ENCODE measurements at regions not wholly inside any gene's neighbourhood (a gene's known extent, or its start where the extent isn't known, plus 50 kb on each side); places are given as distances from the start of the nearest gene placed in this dataset.
A peak's percentile ranks its signal among the peaks of the same experiment; 100 is the strongest.

DNA sequence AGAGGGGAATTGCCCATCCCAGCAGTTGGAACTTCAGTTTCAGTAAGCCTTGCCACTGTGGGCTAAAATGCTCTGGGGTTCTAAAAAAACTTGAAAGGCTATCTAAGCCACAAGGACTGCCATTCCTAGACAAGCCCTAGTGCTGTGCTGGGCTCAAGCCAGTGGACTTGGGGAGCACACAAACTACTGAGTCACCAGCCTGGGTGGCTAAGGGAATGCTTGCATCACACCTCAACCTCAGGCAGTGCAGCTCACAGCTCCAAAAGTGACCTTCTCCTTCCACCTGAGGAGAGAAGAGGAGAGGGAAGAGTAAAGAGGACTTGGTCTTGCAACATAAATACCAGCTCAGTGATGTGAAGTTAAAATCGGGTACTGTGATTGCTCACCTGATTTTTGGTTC, 116.7 kb upstream of the GLRA2 start:
- no peaks in the 10 kb centered on the region for H3K36me3 ChIP-seq (ENCODE audit: low read depth)
- TF ChIP-seq CTCF (IDR thresholded peaks at IDR 0.05), result no peak
- no peak for DNase-seq
- H3K9me3 ChIP-seq, result no peaks in the 10 kb centered on the region
- no peaks in the 10 kb centered on the region for H3K4me1 ChIP-seq (ENCODE audit: low read depth)
- ATAC-seq, result no peak
- intact Hi-C loops (cut with DNase I, micrococcal nuclease), result no loop called here
- no peak overlapping the region for H3K4me3 ChIP-seq

DNA sequence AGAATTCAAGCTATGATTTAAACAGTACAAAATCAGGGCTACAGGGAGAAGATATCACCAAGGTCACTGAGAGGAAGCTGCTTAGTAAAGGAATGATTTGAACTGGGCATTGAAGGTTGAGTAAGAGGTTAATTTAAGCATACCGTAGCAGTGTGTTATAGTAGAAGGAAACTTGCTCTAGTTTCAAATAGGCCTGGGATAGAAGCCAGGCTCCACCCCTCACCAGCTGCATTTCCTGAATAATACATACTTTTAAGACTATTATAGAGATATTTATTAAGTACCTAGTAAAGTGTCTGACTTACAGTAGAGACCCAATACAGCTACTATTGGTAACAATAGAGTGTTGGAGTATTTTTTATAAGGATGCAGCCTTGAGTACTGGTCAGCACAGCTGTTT, 118.0 kb upstream of the GLRA2 start:
- Histone ChIP-seq H3K9me3 (no peaks in the 10 kb centered on the region), H3K4me1 (ENCODE audit: low read depth) (no peaks in the 10 kb centered on the region), H3K4me3 (no peak overlapping the region), H3K36me3 (ENCODE audit: low read depth) (no peaks in the 10 kb centered on the region)
- no peak for TF ChIP-seq CTCF (IDR thresholded peaks at IDR 0.05)
- intact Hi-C loops (cut with DNase I, micrococcal nuclease), result no loop called here
- DNase-seq (no peak), ATAC-seq (no peak)

GRCh38 chrX:14409341-14409740, 120.0 kb upstream of the GLRA2 start:
- Histone ChIP-seq H3K36me3 (ENCODE audit: low read depth) (no peaks in the 10 kb centered on the region), H3K4me3 (no peak overlapping the region), H3K9me3 (no peaks in the 10 kb centered on the region), H3K4me1 (ENCODE audit: low read depth) (no peaks in the 10 kb centered on the region)
- DNase-seq (peak in 1 of 3 donors; percentile 21), ATAC-seq (peak; percentile 84)
- TF ChIP-seq CTCF (IDR thresholded peaks at IDR 0.05), result no peak
- intact Hi-C loops (cut with DNase I, micrococcal nuclease), result no loop called here

- Histone ChIP-seq H3K4me1 (ENCODE audit: low read depth) (no peaks in the 10 kb centered on the region), H3K4me3 (no peak overlapping the region), H3K9me3 (no peaks in the 10 kb centered on the region), H3K36me3 (ENCODE audit: low read depth) (no peaks in the 10 kb centered on the region)
- no peak for TF ChIP-seq CTCF (IDR thresholded peaks at IDR 0.05)
- DNase-seq, result no peak
- peak; percentile 54 for ATAC-seq
- intact Hi-C loops (cut with DNase I, micrococcal nuclease), result no loop called here
Observed at GRCh38 chrX:14406225-14406624, 123.1 kb upstream of the GLRA2 start.

GRCh38 chrX:14398725-14399124, 130.6 kb upstream of the GLRA2 start:
- Histone ChIP-seq H3K4me1 (ENCODE audit: low read depth) (no peaks in the 10 kb centered on the region), H3K4me3 (no peak overlapping the region), H3K9me3 (no peaks in the 10 kb centered on the region), H3K36me3 (ENCODE audit: low read depth) (no peaks in the 10 kb centered on the region)
- ATAC-seq (peak; percentile 98), DNase-seq (peak in 2 of 3 donors; percentile 10 to 19)
- TF ChIP-seq CTCF (IDR thresholded peaks at IDR 0.05), result no peak
- intact Hi-C loops (cut with DNase I, micrococcal nuclease), result no loop called here

GRCh38 chrX:14389682-14390081, 139.7 kb upstream of the GLRA2 start:
- DNase-seq (no peak), ATAC-seq (no peak)
- no peak for TF ChIP-seq CTCF (IDR thresholded peaks at IDR 0.05)
- intact Hi-C loops (cut with DNase I, micrococcal nuclease), result no loop called here
- no peaks in the 10 kb centered on the region for H3K36me3 ChIP-seq (ENCODE audit: low read depth)
- no peak overlapping the region for H3K4me3 ChIP-seq
- no peaks in the 10 kb centered on the region for H3K4me1 ChIP-seq (ENCODE audit: low read depth)
- no peaks in the 10 kb centered on the region for H3K9me3 ChIP-seq

Data from mucosa of descending colon (tissue), 3 donors.